Thyroid gland (tissue), 4 donors: ENCODE measurements at regions not wholly inside any gene's neighbourhood (a gene's known extent, or its start where the extent isn't known, plus 50 kb on each side); places are given as distances from the start of the nearest gene placed in this dataset.

ENCODE experiments used
- POLR2A ChIP-seq, 2 donors: fragments of 450-650 bp; IDR thresholded peaks; one replicate each; pipeline ENCODE4 v1.6.1; 2017; ENCODE audit warnings: antibody characterized with exemption in 2 of 2, mild to moderate bottlenecking in 2 of 2, moderate library complexity in 1 of 2
- TF ChIP-seq, protein P1 (sequence below), 6 experiments: fragments of 200-600 bp in 3 of 6; fragments of 450-650 bp in 3 of 6; sonication (generic) in 3 of 6; IDR thresholded peaks; one replicate each; pipeline ENCODE4 v1.5.1; 2016 to 2019; ENCODE audit warnings: antibody characterized with exemption in 6 of 6, mild to moderate bottlenecking in 2 of 6, inconsistent platforms in 1 of 6, moderate library complexity in 1 of 6

DNA sequence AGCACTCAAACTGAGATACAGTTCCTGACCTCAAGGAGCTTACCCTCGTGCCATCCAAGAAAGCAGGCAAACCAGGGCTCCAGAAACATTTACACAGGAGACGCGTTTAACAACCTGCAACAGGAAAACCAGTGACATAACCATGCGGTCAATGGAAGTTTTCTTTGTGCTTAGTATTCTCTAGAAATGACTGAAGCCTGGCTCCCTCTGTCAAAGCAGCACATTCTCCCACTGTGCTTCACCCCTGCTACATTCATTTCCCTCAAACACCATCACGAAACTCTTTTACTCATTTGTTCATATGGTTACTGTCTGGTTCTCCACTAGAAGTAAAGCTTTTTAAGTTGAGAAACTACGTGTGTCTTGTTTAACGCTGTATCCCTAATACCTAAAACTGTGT is 161.3 kb upstream of the CCND2 start:
- TF ChIP-seq, protein P1, sequence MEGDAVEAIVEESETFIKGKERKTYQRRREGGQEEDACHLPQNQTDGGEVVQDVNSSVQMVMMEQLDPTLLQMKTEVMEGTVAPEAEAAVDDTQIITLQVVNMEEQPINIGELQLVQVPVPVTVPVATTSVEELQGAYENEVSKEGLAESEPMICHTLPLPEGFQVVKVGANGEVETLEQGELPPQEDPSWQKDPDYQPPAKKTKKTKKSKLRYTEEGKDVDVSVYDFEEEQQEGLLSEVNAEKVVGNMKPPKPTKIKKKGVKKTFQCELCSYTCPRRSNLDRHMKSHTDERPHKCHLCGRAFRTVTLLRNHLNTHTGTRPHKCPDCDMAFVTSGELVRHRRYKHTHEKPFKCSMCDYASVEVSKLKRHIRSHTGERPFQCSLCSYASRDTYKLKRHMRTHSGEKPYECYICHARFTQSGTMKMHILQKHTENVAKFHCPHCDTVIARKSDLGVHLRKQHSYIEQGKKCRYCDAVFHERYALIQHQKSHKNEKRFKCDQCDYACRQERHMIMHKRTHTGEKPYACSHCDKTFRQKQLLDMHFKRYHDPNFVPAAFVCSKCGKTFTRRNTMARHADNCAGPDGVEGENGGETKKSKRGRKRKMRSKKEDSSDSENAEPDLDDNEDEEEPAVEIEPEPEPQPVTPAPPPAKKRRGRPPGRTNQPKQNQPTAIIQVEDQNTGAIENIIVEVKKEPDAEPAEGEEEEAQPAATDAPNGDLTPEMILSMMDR (IDR thresholded peaks at IDR 0.05): no peak
- no peak for TF ChIP-seq POLR2A (IDR thresholded peaks at IDR 0.05)
